ENCODE measurements at regions not wholly inside any gene's neighbourhood (a gene's known extent, or its start where the extent isn't known, plus 50 kb on each side); places are given as distances from the start of the nearest gene placed in this dataset.

GRCh38 chr10:64081947-64082482, 560.8 kb downstream of the REEP3 start:
- TF ChIP-seq ZNF558 (tag by site-specific recombination; IDR thresholded peaks at IDR 0.05), result no peak
- no peak for TF ChIP-seq ZBTB8A (tag by site-specific recombination; IDR thresholded peaks at IDR 0.05)
- TF ChIP-seq ZNF302 (tag by site-specific recombination; IDR thresholded peaks at IDR 0.05; ENCODE audit: low read depth), result no peak
- no peak for TF ChIP-seq ZNF112 (tag by site-specific recombination; IDR thresholded peaks at IDR 0.05)
- TF ChIP-seq CTCF (tag by site-specific recombination; IDR thresholded peaks at IDR 0.05), result no peak
- TF ChIP-seq PATZ1 (tag by site-specific recombination; IDR thresholded peaks at IDR 0.05), result no peak
- no peak for TF ChIP-seq ZBTB1 (tag by site-specific recombination; IDR thresholded peaks at IDR 0.05)
- TF ChIP-seq ZNF121 (tag by site-specific recombination; IDR thresholded peaks at IDR 0.05), result no peak
- no peak for TF ChIP-seq ZNF146 (tag by site-specific recombination; IDR thresholded peaks at IDR 0.05)
- no peak for TF ChIP-seq ZNF561 (tag by site-specific recombination; IDR thresholded peaks at IDR 0.05; ENCODE audit: borderline replicate concordance)
- no peak for TF ChIP-seq PRDM2 (tag by site-specific recombination; IDR thresholded peaks at IDR 0.05; ENCODE audit: borderline replicate concordance)
- no peak for TF ChIP-seq ZNF23 (tag by site-specific recombination; IDR thresholded peaks at IDR 0.05; ENCODE audit: borderline replicate concordance)
- TF ChIP-seq SP2 (tag by site-specific recombination; IDR thresholded peaks at IDR 0.05), result no peak
